CD14-positive monocyte (primary cell): ENCODE measurements at regions not wholly inside any gene's neighbourhood (a gene's known extent, or its start where the extent isn't known, plus 50 kb on each side); places are given as distances from the start of the nearest gene placed in this dataset.

Experiments
- DNase-seq, 3 donors: peaks; one replicate each; pipeline ENCODE4 v3.0.0-alpha.2; 2011 to 2022
- H2AFZ ChIP-seq: 2 replicates; pipeline ENCODE4 v1.6.0; 2012; ENCODE audit warnings: mild to moderate bottlenecking, low read depth, low read length, inconsistent platforms; ENCODE audit not compliant: insufficient read depth, poor library complexity, severe bottlenecking
- H3K27ac ChIP-seq, 2 donors: 1 replicate in 1 of 2; 2 replicates in 1 of 2; pipeline ENCODE4 v1.5.1; 2012 to 2013; ENCODE audit warnings: low read length in 2 of 2, control low read depth in 1 of 2, inconsistent platforms in 1 of 2, low read depth in 1 of 2, mild to moderate bottlenecking in 1 of 2
- H3K27me3 ChIP-seq, 2 donors: one replicate each; pipeline versions ENCODE4 v1.6.0 to v1.6.1; 2011 to 2013; ENCODE audit warnings: low read length in 2 of 2; ENCODE audit not compliant: control insufficient read depth in 2 of 2, insufficient read depth in 2 of 2
- H3K36me3 ChIP-seq, 2 donors: replicated peaks in 1 of 2; 1 replicate in 1 of 2; 2 replicates in 1 of 2; pipeline versions ENCODE4 v1.5.1 to v1.6.1; 2012 to 2013; ENCODE audit warnings: low read length in 2 of 2, control low read depth in 1 of 2, inconsistent platforms in 1 of 2, mild to moderate bottlenecking in 1 of 2; ENCODE audit not compliant: insufficient read depth in 2 of 2, control insufficient read depth in 1 of 2
- H3K4me1 ChIP-seq, 2 donors: 1 replicate in 1 of 2; 2 replicates in 1 of 2; pipeline versions ENCODE4 v1.5.1 to v1.6.1; 2012 to 2013; ENCODE audit warnings: low read length in 2 of 2, control low read depth in 1 of 2, inconsistent platforms in 1 of 2, mild to moderate bottlenecking in 1 of 2, moderate library complexity in 1 of 2; ENCODE audit not compliant: insufficient read depth in 2 of 2, control insufficient read depth in 1 of 2
- H3K4me2 ChIP-seq: replicated peaks from 2 replicates; pipeline ENCODE3; 2012; ENCODE audit warnings: low read length, moderate library complexity, mild to moderate bottlenecking; ENCODE audit not compliant: poor library complexity, severe bottlenecking; ENCODE audit errors: extremely low read depth
- H3K4me3 ChIP-seq, 3 experiments: fragments of 200-600 bp in 1 of 3; sonication (generic) in 1 of 3; replicated peaks in 1 of 3; 1 replicate in 2 of 3; 2 replicates in 1 of 3; pipeline ENCODE4 v1.5.1; 2011 to 2013; ENCODE audit warnings: low read length in 3 of 3, mild to moderate bottlenecking in 3 of 3, control low read depth in 2 of 3, low read depth in 2 of 3, inconsistent platforms in 1 of 3, moderate library complexity in 1 of 3
- H3K79me2 ChIP-seq: 2 replicates; pipeline ENCODE4 v1.6.0; 2012; ENCODE audit warnings: mild to moderate bottlenecking, control low read depth, inconsistent platforms, low read length, moderate library complexity; ENCODE audit not compliant: insufficient read depth
- H3K9ac ChIP-seq: 2 replicates; pipeline ENCODE4 v1.6.0; 2017; ENCODE audit warnings: low read length, mild to moderate bottlenecking; ENCODE audit not compliant: insufficient read depth, poor library complexity, severe bottlenecking
- H3K9me3 ChIP-seq, 2 donors: replicated peaks in 1 of 2; 1 replicate in 1 of 2; 2 replicates in 1 of 2; pipeline versions ENCODE4 v1.5.1 to v1.6.1; 2012 to 2013; ENCODE audit warnings: low read length in 2 of 2, control low read depth in 1 of 2; ENCODE audit not compliant: control insufficient read depth in 1 of 2, insufficient read depth in 1 of 2
- H4K20me1 ChIP-seq: 2 replicates; pipeline ENCODE4 v1.6.0; 2012; ENCODE audit warnings: mild to moderate bottlenecking, low read length, control low read depth, moderate library complexity; ENCODE audit not compliant: insufficient read depth
- H3K27ac Mint-ChIP-seq, 7 donors: one replicate each; pipeline ENCODE4 v1.8.0; 2020; ENCODE audit warnings: mild to moderate bottlenecking in 7 of 7, mixed read lengths in 7 of 7, moderate library complexity in 6 of 7, inconsistent platforms in 2 of 7
- H3K27me3 Mint-ChIP-seq, 3 donors: one replicate each; pipeline ENCODE4 v1.8.0; 2021 to 2022; ENCODE audit warnings: low read depth in 3 of 3, mild to moderate bottlenecking in 3 of 3, mixed read lengths in 3 of 3, moderate library complexity in 3 of 3, inconsistent platforms in 1 of 3
- H3K36me3 Mint-ChIP-seq, 2 donors: one replicate each; pipeline ENCODE4 v1.8.0; 2020; ENCODE audit warnings: mixed read lengths in 2 of 2, inconsistent platforms in 1 of 2, mild to moderate bottlenecking in 1 of 2
- H3K4me1 Mint-ChIP-seq: one replicate; pipeline ENCODE4 v1.8.0; 2020; ENCODE audit warnings: mild to moderate bottlenecking, mixed read lengths
- H3K4me3 Mint-ChIP-seq, 2 donors: one replicate each; pipeline ENCODE4 v1.8.0; 2020; ENCODE audit warnings: mild to moderate bottlenecking in 2 of 2, mixed read lengths in 2 of 2, moderate library complexity in 1 of 2
- H3K9me3 Mint-ChIP-seq, 7 donors: one replicate each; pipeline ENCODE4 v1.8.0; 2020 to 2022; ENCODE audit warnings: mixed read lengths in 7 of 7, mild to moderate bottlenecking in 6 of 7, moderate library complexity in 6 of 7, inconsistent platforms in 2 of 7
- CTCF ChIP-seq: fragments of 200-600 bp; IDR thresholded peaks from one replicate; pipeline ENCODE4 v1.8.0; 2022; ENCODE audit warnings: antibody characterized with exemption, mild to moderate bottlenecking
- WGBS: methylation state at CpG from one replicate; pipeline ENCODE4 v1.1.5; 2013; ENCODE audit warnings: missing lambda C conversion rate; ENCODE audit not compliant: insufficient coverage; 5-methylcytosine and 5-hydroxymethylcytosine counted together
- intact Hi-C, 2 donors: fragments of 100-400 bp; cut with micrococcal nuclease; formaldehyde crosslinking; loops; one replicate each; pipeline versions ENCODE4 v1.15.0 to v1.15.1; 2023

- TF ChIP-seq CTCF = no peak
- H3K27me3 Mint-ChIP-seq = no peaks in the 10 kb centered on the region
- Histone ChIP-seq H3K4me2 (no peak overlapping the region), H3K4me1 (no peaks in the 10 kb centered on the region), H3K4me3 (no peak overlapping the region), H3K9ac (no peak overlapping the region), H3K36me3 (no peaks in the 10 kb centered on the region), H3K9me3 (no peaks in the 10 kb centered on the region), H3K27ac (no peak overlapping the region), H3K79me2 (no peaks in the 10 kb centered on the region), H4K20me1 (no peaks in the 10 kb centered on the region), H2AFZ (no peak overlapping the region), H3K27me3 (no peaks in the 10 kb centered on the region)
- H3K36me3 Mint-ChIP-seq = no peaks in the 10 kb centered on the region
- WGBS = no CpG with 5 or more reads among the region's 2 CpGs
- H3K4me1 Mint-ChIP-seq = no peaks in the 10 kb centered on the region
- H3K9me3 Mint-ChIP-seq = peaks cover 0 to 8% (median 4%) of the 10 kb centered on the region in 7 donors
- H3K4me3 Mint-ChIP-seq = no peak overlapping the region
- no peak overlapping the region for H3K27ac Mint-ChIP-seq
- intact Hi-C loops = no loop called here
- no peak for DNase-seq
These were observed 519.0 kb downstream of the CAAP1 start for GRCh38 chr9:26373616-26374015.

- intact Hi-C loops = no loop called here
- H3K36me3 Mint-ChIP-seq = no peaks in the 10 kb centered on the region
- Histone ChIP-seq H3K9me3 (no peaks in the 10 kb centered on the region), H4K20me1 (no peaks in the 10 kb centered on the region), H3K36me3 (no peaks in the 10 kb centered on the region), H3K79me2 (no peaks in the 10 kb centered on the region), H3K27ac (no peak overlapping the region), H3K4me2 (no peak overlapping the region), H3K9ac (no peak overlapping the region), H3K27me3 (no peaks in the 10 kb centered on the region), H3K4me1 (no peaks in the 10 kb centered on the region), H3K4me3 (no peak overlapping the region), H2AFZ (no peak overlapping the region)
- H3K9me3 Mint-ChIP-seq = peaks cover 0 to 4% (median 2%) of the 10 kb centered on the region in 7 donors
- no peaks in the 10 kb centered on the region for H3K27me3 Mint-ChIP-seq
- no peaks in the 10 kb centered on the region for H3K4me1 Mint-ChIP-seq
- TF ChIP-seq CTCF = no peak
- no peak overlapping the region for H3K27ac Mint-ChIP-seq
- no peak for DNase-seq
- no CpG with 5 or more reads among the region's 1 CpG for WGBS
- H3K4me3 Mint-ChIP-seq = no peak overlapping the region
These were observed 521.4 kb downstream of the CAAP1 start for GRCh38 chr9:26371236-26371635.
